ENCODE measurements at regions not wholly inside any gene's neighbourhood (a gene's known extent, or its start where the extent isn't known, plus 50 kb on each side); places are given as distances from the start of the nearest gene placed in this dataset.

GRCh38 chr11:121741761-121742361, 289.1 kb upstream of the SORL1-AS1 start:
- peak; percentile 72 for DNase-seq (ENCODE audit: low spot score)
- Histone ChIP-seq H3K9me2 (replicated peaks; ENCODE audit: insufficient read depth) (no peaks in the 10 kb centered on the region), H4K20me1 (ENCODE audit: insufficient read depth, poor library complexity, severe bottlenecking) (no peaks in the 10 kb centered on the region), H3K79me2 (no peaks in the 10 kb centered on the region), H3K9me3 (ENCODE audit: low read depth) (no peaks in the 10 kb centered on the region), H3K4me3 (no peak overlapping the region), H2AFZ (no peak overlapping the region), H3K4me1 (ENCODE audit: insufficient read depth) (peaks cover 14% of the 10 kb centered on the region), H3K4me2 (peak overlapping the region; percentile 27), H3K27ac (peak overlapping the region; percentile 92), H3K36me3 (replicated peaks; ENCODE audit: insufficient read depth, low read depth) (no peaks in the 10 kb centered on the region), H3K27me3 (no peaks in the 10 kb centered on the region)
- TF ChIP-seq CTCF (IDR thresholded peaks at IDR 0.05; ENCODE audit: poor library complexity) (peak; percentile 12), EZH2 (IDR thresholded peaks at IDR 0.05; ENCODE audit: borderline replicate concordance) (no peak)
- 33% methylated on average over 8 of the region's 8 CpGs for WGBS (ENCODE audit: low lambda C conversion rate, missing lambda C conversion rate)

GRCh38 chr11:121741351-121741760, 288.6 kb upstream of the SORL1-AS1 start:
- H3K4me2 ChIP-seq: peak overlapping the region; percentile 27
- no peaks in the 10 kb centered on the region for H4K20me1 ChIP-seq (ENCODE audit: insufficient read depth, poor library complexity, severe bottlenecking)
- peak overlapping the region; percentile 92 for H3K27ac ChIP-seq
- H3K4me3 ChIP-seq: no peak overlapping the region
- no peaks in the 10 kb centered on the region for H3K79me2 ChIP-seq
- peaks cover 14% of the 10 kb centered on the region for H3K4me1 ChIP-seq (ENCODE audit: insufficient read depth)
- peak; percentile 57 for DNase-seq (ENCODE audit: low spot score)
- no peaks in the 10 kb centered on the region for H3K36me3 ChIP-seq (replicated peaks; ENCODE audit: insufficient read depth, low read depth)
- H2AFZ ChIP-seq: no peak overlapping the region
- no peaks in the 10 kb centered on the region for H3K27me3 ChIP-seq
- 61% methylated on average over 5 of the region's 5 CpGs for WGBS (ENCODE audit: low lambda C conversion rate, missing lambda C conversion rate)
- TF ChIP-seq EZH2phosphoT487 (IDR thresholded peaks at IDR 0.05; ENCODE audit: low read depth, severe bottlenecking, unreplicated experiment): no peak
- TF ChIP-seq CTCF (IDR thresholded peaks at IDR 0.05; ENCODE audit: poor library complexity): no peak
- TF ChIP-seq EZH2 (IDR thresholded peaks at IDR 0.05; ENCODE audit: borderline replicate concordance): no peak
- H3K9me2 ChIP-seq (replicated peaks; ENCODE audit: insufficient read depth): no peaks in the 10 kb centered on the region
- no peaks in the 10 kb centered on the region for H3K9me3 ChIP-seq (ENCODE audit: low read depth)

GRCh38 chr11:121740902-121741301, 288.1 kb upstream of the SORL1-AS1 start:
- Histone ChIP-seq H3K4me2 (peak overlapping the region; percentile 27), H2AFZ (no peak overlapping the region)

More at GRCh38 chr11:121740902-121741301, 288.1 kb upstream of the SORL1-AS1 start:
- Histone ChIP-seq H3K36me3 (replicated peaks; ENCODE audit: insufficient read depth, low read depth) (no peaks in the 10 kb centered on the region), H3K9me2 (replicated peaks; ENCODE audit: insufficient read depth) (no peaks in the 10 kb centered on the region), H3K27ac (peak overlapping the region; percentile 92), H3K4me1 (ENCODE audit: insufficient read depth) (peaks cover 14% of the 10 kb centered on the region), H4K20me1 (ENCODE audit: insufficient read depth, poor library complexity, severe bottlenecking) (no peaks in the 10 kb centered on the region), H3K27me3 (no peaks in the 10 kb centered on the region), H3K4me3 (no peak overlapping the region), H3K79me2 (no peaks in the 10 kb centered on the region), H3K9me3 (ENCODE audit: low read depth) (no peaks in the 10 kb centered on the region)
- TF ChIP-seq EZH2 (IDR thresholded peaks at IDR 0.05; ENCODE audit: borderline replicate concordance) (no peak), EZH2phosphoT487 (IDR thresholded peaks at IDR 0.05; ENCODE audit: low read depth, severe bottlenecking, unreplicated experiment) (no peak), CTCF (IDR thresholded peaks at IDR 0.05; ENCODE audit: poor library complexity) (no peak)
- 65% methylated on average over 1 of the region's 1 CpG for WGBS (ENCODE audit: low lambda C conversion rate, missing lambda C conversion rate)
- DNase-seq (ENCODE audit: low spot score): no peak

Measured in hepatocyte (in vitro differentiated cells).